Embryonic facial prominence (tissue), 1 donor: ENCODE measurements at regions not wholly inside any gene's neighbourhood (a gene's known extent, or its start where the extent isn't known, plus 50 kb on each side); places are given as distances from the start of the nearest gene placed in this dataset.

Experiments
- DNase-seq: peaks from one replicate; pipeline ENCODE4 v3.0.0-alpha.2; 2016; ENCODE audit errors: extremely low spot score

DNA sequence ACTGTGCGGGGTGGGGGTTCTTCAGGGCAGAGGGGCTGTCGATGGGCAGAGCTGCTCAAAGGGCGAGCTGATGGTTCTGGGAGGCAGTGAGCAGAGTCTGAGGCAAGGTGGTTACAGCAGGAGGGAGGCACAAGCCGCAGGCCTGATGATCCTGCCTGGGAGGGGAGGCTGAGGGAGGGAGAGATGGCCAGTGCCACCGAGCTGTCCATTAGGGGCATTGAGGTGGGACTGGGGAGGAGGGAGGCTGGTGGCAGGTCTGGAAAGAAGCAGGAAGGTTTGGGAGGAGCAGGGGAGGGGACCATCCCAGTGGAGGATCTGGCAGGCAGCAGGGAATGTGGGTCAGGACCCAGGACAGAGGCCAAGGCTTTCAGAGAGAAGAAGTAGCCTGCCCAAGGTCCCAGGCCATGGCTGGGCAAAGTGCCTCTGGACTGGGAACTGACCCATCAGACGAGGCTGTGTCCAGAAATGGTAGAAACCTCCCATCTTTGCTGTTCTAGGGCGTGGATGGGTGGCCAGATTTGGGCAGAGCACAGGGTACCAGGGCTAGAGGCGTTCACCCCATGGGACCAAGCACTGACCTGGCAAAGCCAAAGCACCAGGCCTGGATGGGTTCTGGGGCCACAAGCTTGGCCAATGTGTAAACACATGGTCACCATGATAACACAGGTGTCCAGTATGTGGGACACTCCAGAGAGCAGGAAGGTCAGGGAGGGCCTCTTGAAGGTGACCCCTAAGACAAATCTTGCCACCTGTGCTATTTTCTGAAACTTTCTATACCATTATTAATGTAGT is 55.5 kb downstream of the INHBB start:
- DNase-seq: no peak

DNA sequence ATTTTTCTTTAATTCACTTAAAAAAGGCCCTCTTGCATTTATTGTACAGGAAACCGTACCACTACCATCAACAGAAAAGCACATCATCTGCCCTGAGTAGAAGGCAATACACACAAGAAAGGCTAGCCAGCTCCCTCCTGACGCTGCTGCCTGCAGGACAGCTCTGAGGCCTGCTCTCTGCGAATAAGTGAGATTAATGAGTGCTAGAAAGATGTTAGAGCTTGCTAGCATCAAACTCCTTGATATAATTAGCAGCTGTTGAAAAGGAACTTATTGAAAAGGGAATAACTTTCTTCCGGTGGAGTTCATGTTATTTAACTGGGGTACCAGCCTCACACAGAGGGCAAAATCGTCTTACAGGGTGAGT is 56.1 kb downstream of the INHBB start:
- no peak for DNase-seq

- no peak for DNase-seq
Observed at GRCh38 chr2:120402508-120402907, 56.6 kb downstream of the INHBB start.

DNA sequence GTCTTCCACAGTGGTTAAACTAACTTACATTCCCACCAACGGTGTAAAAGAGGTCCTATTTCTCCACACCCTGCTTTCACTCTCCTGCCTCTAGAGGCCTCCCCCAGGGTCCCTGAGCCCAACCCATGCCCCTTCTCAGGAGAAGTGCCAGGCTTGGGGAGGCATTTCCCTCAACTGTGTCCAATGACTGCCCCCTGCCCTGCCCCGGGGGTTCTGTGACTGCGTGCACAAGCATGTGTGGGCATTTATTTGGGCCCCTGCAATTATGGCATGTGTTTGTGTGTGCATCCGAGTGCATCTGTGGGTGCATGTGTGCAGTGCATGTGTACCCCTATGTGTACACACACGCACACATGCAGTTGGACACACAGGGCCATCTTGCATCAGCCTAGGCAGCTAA is 57.3 kb downstream of the INHBB start:
- DNase-seq: no peak

DNA sequence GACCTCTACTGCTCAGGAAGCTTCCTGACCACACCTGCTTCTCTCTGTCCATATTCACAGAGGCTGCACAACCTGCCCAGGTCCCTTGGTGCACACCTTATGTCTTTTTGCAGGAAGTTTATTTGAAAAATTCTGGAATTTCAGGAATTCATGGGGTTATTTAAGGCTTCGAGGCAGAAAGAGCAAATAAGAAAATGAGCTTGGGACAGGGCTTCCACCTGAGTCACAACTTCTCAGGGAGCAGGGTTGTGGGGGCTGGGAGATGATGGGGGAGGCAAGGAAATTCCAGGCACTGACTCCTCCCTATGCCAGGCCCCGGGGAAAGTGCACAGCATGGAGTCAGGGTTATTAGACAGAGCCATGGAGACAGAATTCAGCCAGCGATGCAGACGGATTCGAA is 57.7 kb downstream of the INHBB start:
- no peak for DNase-seq

DNA sequence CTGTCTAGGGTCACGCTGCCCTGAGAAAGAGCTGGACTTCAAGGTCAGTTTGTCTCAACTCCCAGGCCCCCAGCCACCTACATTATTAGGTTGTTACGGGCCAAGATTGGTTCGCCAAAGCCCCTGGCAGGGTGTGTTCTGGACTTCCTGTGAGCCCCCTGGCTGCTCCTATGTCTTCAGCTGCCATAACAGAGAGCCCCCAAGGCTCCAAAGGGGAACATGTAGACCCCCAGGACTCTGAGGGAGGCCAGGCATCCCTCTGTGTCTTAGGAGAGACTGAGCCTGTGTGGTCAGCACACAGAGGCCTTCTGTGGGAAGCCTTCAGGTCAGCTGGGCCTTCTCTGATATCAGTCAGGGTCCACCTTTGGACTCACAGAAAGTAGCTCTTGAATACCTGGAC is 58.3 kb downstream of the INHBB start:
- DNase-seq: no peak

DNA sequence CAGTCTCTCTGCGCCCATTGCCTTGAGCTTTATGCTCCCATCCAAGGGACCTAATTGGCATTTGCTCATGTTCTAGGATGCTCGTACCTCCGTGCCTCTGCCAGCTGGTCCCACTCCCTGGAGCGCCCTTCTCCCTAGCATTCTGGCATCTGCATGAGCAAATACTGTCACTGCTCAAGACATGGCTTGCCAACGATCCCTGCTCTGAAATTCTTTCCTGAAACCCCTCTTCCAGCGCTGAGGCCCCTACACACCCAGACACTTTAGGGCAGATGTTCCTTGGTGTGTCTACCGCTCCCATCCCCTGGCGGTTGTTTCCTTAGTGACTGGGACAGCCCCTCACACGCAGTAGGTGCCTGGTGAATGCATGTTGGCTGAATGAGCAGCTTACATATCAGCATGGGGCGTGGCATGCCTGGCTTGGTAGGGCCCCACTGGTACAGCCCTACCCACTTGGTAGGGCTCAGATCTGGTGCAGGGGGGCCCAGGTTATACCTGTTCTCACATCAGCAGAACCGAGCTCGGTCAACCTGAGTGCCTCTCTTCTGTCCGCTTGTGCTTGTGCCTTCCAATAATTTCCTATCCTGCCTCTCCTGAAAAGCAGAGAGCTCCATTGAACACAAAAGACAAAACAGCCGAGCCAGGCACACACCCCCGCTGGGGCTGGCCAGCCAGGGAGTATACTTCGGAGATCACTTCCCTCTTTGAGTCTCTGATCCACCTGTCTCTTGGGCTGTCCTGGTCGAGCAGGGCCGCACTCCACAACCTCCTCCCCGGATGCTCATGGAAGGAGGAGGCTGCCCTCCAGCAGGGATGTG is 59.2 kb downstream of the INHBB start:
- no peak for DNase-seq

DNA sequence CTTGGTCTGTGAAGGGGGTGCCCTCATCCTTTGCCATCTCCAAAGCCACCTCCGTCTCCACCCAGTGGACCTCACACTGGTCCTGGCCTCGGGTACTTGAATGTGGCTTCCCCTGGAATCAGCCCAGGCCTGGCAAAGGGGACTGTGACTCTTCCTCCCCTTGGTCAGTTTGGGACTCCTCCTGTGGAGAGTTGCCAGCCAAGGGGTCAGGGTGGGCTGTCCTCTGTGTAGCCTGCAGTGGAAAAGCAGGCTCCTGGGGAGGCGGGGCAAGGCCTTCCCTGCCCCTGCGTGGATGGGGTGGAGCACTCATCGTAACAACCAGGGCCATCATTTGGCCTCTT is 59.8 kb downstream of the INHBB start:
- DNase-seq: no peak

DNA sequence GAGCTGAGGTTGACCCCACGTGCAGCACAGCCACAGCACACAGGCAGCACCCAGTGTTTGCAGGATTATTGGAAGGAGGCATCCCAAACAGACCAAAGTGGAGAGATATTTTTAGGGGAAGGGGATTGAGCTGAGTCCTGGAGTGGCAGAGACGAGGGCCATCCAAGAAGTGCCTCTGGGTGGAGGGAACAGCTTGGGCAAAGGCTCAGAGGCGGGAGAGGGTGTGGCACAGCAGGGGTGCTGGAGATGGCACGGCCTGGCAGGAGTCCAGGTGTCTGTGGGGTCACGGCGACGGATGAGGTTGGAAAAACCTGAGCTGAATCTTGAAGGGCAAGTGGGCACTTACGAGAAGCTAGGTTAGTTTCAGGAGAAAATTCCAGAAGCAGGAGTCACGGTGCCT is 60.6 kb downstream of the INHBB start:
- DNase-seq: no peak

GRCh38 chr2:120410487-120410886 is 64.6 kb downstream of the INHBB start:
- no peak for DNase-seq

- DNase-seq: no peak
Observed at GRCh38 chr2:120415060-120415459, 69.1 kb downstream of the INHBB start.

- no peak for DNase-seq
Observed at GRCh38 chr2:120415728-120416509, 70.0 kb downstream of the INHBB start.

GRCh38 chr2:120418174-120418787 is 72.3 kb downstream of the INHBB start:
- DNase-seq: no peak

- DNase-seq: no peak
Observed at GRCh38 chr2:120419073-120419472, 73.1 kb downstream of the INHBB start.

DNA sequence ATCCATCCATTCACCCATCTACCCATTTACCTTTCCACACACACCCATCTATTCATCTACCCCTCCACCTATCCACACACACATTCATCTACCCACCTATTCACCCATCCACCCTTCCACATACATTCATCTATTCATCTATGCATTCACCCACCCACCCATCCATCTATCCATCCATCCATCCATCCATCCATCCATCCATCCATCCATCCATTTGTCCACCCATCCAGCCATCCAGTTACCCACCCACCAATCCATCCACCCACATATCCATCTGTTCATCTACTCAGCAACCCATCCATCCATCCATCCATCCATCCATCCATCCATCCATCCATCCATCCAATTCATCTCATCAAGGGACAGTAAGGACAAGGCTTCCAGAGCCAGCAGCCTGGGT is 74.0 kb downstream of the INHBB start:
- no peak for DNase-seq

- DNase-seq: no peak
Observed at GRCh38 chr2:120421126-120421829, 75.3 kb downstream of the INHBB start.

DNA sequence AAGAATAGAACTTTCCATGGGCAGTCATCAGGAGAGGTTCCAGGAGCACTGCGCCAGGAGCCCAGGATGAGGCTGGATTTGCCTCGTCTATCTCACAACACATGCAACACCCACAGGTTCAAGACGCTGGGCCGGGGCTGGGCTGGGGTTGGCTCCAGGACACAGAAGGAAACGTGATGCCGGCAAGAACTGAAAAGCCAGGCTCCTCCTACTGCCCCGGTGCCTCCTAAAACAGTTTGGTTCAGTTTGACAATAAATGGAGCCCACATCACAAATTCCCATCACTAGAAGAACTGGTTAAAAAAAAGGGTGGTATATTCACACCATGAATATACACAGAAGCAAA is 75.9 kb downstream of the INHBB start:
- DNase-seq: no peak

DNA sequence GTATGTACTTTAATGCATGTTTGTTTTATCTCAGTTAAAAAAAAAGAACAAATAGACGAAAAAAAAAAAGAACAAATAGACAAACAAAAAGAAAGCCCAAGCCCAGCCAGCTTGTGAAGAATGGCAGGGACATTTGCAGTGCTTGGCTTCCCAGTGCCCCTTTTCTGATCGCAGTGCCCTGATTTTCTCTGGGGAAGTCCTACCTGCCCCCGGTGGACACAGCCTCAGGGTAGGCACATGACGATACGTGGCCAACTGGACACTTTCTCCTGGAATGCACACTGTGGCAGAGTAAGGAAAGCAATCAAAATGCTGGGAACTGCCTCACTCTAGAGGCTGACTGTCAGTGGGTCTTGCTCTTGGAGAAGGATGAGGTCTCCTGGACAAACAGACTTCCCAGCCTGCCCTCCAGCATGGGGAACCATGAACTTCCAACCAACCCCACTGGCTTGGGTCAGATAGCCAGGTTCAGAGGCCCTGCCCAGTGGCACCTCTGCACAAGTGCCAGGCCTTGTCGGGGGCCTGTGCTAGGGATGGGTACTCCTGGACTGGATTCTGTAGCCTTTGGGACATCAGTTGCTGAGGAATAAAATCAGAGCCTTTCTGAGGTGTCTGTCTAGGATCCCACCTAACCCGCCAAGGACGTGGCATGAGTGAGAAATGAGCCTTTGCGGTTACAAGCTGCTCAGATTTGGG is 76.7 kb downstream of the INHBB start:
- no peak for DNase-seq

DNA sequence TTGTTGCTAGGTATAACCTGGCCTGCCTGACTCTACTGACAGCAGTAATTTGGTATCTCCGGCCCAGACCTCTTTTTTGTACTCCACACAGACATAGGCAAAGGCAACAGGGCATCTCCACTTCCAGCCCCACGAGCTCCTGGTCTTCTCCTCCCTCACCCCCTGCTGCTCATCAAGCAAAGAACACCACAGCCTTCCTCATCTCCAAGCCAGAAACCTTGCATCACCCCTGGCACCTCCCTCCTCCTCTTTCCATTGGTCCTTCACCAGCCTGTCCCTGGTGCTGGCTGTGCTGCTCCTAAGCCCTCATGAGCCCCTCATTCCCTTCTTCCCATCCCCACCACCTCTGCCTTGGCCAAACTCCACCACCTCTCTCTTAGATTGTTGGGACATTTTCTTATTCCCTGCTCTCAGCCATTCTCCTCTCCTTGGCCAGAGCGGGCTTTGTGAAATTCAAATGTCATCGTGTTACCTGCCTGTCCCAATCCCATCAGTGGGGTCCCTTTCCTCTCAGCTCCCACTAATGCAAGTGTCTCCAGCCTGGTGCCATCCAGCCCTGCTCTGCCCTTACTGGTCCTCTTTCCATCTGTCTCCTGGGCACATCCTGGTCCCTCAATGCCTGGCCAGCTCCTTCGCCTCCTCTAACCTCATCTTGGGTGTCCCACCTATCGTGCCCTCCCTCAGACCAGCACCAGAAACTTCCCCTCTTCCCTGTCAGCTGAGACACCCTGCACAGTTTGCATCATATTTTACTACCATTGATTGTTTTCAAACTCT is 77.4 kb downstream of the INHBB start:
- no peak for DNase-seq

GRCh38 chr2:120424274-120424796 is 78.4 kb downstream of the INHBB start:
- no peak for DNase-seq
